GM12878 (cell line): ENCODE measurements at regions not wholly inside any gene's neighbourhood (a gene's known extent, or its start where the extent isn't known, plus 50 kb on each side); places are given as distances from the start of the nearest gene placed in this dataset.
"Not testable (repeated sequence)": the region's sequence is repeated elsewhere in the genome, so short reads cannot be mapped to it uniquely, and the experiment has no call there.

Source experiments
- ATAC-seq: fragments of 200-7000 bp; cut with Tn5 transposase; 3 replicates; pipeline ENCODE4 v1.9.1; 2020; ENCODE audit warnings: mild to moderate bottlenecking, moderate library complexity
- BruUV-seq: library from RNA; stranded (reverse); fragments of 400-500 nt; replicated peaks from 2 replicates; lab custom pipeline; 2021; lab: Mats Ljungman, UMichigan
- CTCF ChIA-PET: fragments of 300-600 bp; sonication (Branson Sonifier 250); formaldehyde crosslinking; extraction: SDS; loops from one replicate; lab custom pipeline; 2021; ENCODE audit warnings: inconsistent platforms; lab: Yijun Ruan, JAX
- POLR2A ChIA-PET: fragments of 350-600 bp; formaldehyde crosslinking; extraction: SDS; loops from one replicate; lab custom pipeline; 2021; ENCODE audit warnings: inconsistent platforms; lab: Charles Lee
- RAD21 ChIA-PET: fragments of 300-600 bp; sonication (Branson Sonifier 250); formaldehyde crosslinking; loops from one replicate; lab custom pipeline; 2023; ENCODE audit warnings: antibody characterized with exemption; ENCODE audit not compliant: unreplicated experiment; lab: Charles Lee
- SMC1A ChIA-PET: fragments of 300-600 bp; sonication (Branson Sonifier 250); formaldehyde crosslinking; loops from one replicate; lab custom pipeline; 2023; ENCODE audit not compliant: unreplicated experiment, uncharacterized antibody; lab: Charles Lee
- DNase-seq: peaks from one replicate; pipeline ENCODE4 v3.0.0-alpha.2; 2011; ENCODE audit warnings: low read depth, low spot score
- FAIRE-seq: peaks from 3 replicates; lab custom pipeline; 2011; peaks lifted over from hg19 to GRCh38; lab: Jason Lieb, UNC
- H2AFZ ChIP-seq: 2 replicates; pipeline ENCODE4 v1.6.0; 2011; ENCODE audit warnings: low read depth, low read length, control low read depth; ENCODE audit not compliant: control insufficient read depth
- H3K27ac ChIP-seq: 2 replicates; pipeline ENCODE4 v1.5.1; 2011; ENCODE audit warnings: control low read depth; ENCODE audit not compliant: control insufficient read depth, insufficient read depth
- H3K27me3 ChIP-seq, 2 experiments: replicated peaks in 1 of 2; 2 replicates each; pipeline versions ENCODE4 v1.6.0 to v1.6.1; 2011; ENCODE audit warnings: low read length in 1 of 2; ENCODE audit not compliant: control insufficient read depth in 2 of 2, insufficient read depth in 2 of 2
- H3K36me3 ChIP-seq, 2 experiments: 2 replicates each; pipeline ENCODE4 v1.5.1; 2011; ENCODE audit warnings: low read length in 1 of 2; ENCODE audit not compliant: control insufficient read depth in 2 of 2, insufficient read depth in 2 of 2
- H3K4me1 ChIP-seq: 2 replicates; pipeline ENCODE4 v1.6.1; 2011; ENCODE audit warnings: mild to moderate bottlenecking, low read length, moderate library complexity, mixed read lengths; ENCODE audit not compliant: control insufficient read depth, insufficient read depth
- H3K4me2 ChIP-seq: 2 replicates; pipeline ENCODE4 v1.6.0; 2011; ENCODE audit warnings: control low read depth; ENCODE audit not compliant: control insufficient read depth, insufficient read depth
- H3K4me3 ChIP-seq: fragments of 200-600 bp; sonication (generic); 2 replicates; pipeline ENCODE4 v1.5.1; 2016
- H3K79me2 ChIP-seq: 2 replicates; pipeline ENCODE4 v1.6.0; 2011; ENCODE audit warnings: low read length; ENCODE audit not compliant: control insufficient read depth, insufficient read depth
- H3K9ac ChIP-seq: 2 replicates; pipeline ENCODE4 v1.8.0; 2011; ENCODE audit warnings: low read length, control low read depth, mixed read lengths; ENCODE audit not compliant: control insufficient read depth, insufficient read depth
- H3K9me3 ChIP-seq: replicated peaks from 3 replicates; pipeline ENCODE4 v1.5.1; 2011; ENCODE audit warnings: mild to moderate bottlenecking, low read length; ENCODE audit not compliant: control insufficient read depth, insufficient read depth
- H4K20me1 ChIP-seq: 2 replicates; pipeline ENCODE4 v1.6.0; 2011; ENCODE audit not compliant: control insufficient read depth, insufficient read depth
- MTA2 ChIP-seq: fragments of 450-650 bp; IDR thresholded peaks from 2 replicates; pipeline ENCODE4 v1.6.1; 2016; ENCODE audit warnings: low read depth, mild to moderate bottlenecking, moderate library complexity
- MYB ChIP-seq: fragments of 150-350 bp; IDR thresholded peaks from 2 replicates; pipeline ENCODE4 v1.6.1; 2014; ENCODE audit warnings: mild to moderate bottlenecking, low read depth, low read length, borderline replicate concordance
- NFXL1 ChIP-seq: fragments of 450-650 bp; IDR thresholded peaks from 2 replicates; pipeline ENCODE4 v1.6.1; 2017; ENCODE audit warnings: antibody characterized with exemption, mild to moderate bottlenecking, borderline replicate concordance
- NFYB ChIP-seq: IDR thresholded peaks from 2 replicates; pipeline ENCODE4 v1.6.1; 2011; ENCODE audit warnings: low read depth, mild to moderate bottlenecking, low read length, improper control_type of control experiment, moderate library complexity; ENCODE audit not compliant: insufficient read depth
- TAF1 ChIP-seq: IDR thresholded peaks from 2 replicates; pipeline ENCODE4 v1.6.1; 2011; ENCODE audit warnings: mild to moderate bottlenecking, low read depth, low read length, borderline replicate concordance
- WGBS: methylation state at CpG from one replicate; pipeline ENCODE4 v1.1.6; 2016; ENCODE audit warnings: low lambda C conversion rate; ENCODE audit not compliant: insufficient replicate concordance, insufficient coverage; ENCODE audit errors: missing lambda C conversion rate; 5-methylcytosine and 5-hydroxymethylcytosine counted together
- in situ Hi-C: fragments of 300-500 bp; cut with MboI; formaldehyde crosslinking; loops from 9 replicates; pipeline ENCODE4 v1.14.3; 2018; ENCODE audit warnings: mixed read lengths
- intact Hi-C: fragments of 100-400 bp; cut with micrococcal nuclease; formaldehyde crosslinking; loops from one replicate; pipeline ENCODE4 v1.14.2; 2022; ENCODE audit not compliant: unreplicated experiment

- no peak for FAIRE-seq
- no TSS peak for BruUV-seq
- H3K9me3 ChIP-seq, result no peaks in the 10 kb centered on the region
- no peaks in the 10 kb centered on the region for H4K20me1 ChIP-seq
- H3K27ac ChIP-seq, result no peak overlapping the region
- SMC1A ChIA-PET, result interaction anchor here (0.9 to 2.4 kb wide), 2 partner anchors 22 to 126 kb away, joined by 3 to 6 read pairs; no protein-coding TSS in a partner anchor
- no peak overlapping the region for H3K9ac ChIP-seq
- H3K4me3 ChIP-seq, result no peak overlapping the region
- no peaks in the 10 kb centered on the region for H3K36me3 ChIP-seq
- no peaks in the 10 kb centered on the region for H3K79me2 ChIP-seq
- no peak for ATAC-seq
- intact Hi-C loops, result no loop called here
- in situ Hi-C loops, result no loop called here
- RAD21 ChIA-PET, result interaction anchor here (0.9 kb wide), 1 partner anchor 22 kb away, joined by 3 read pairs; no protein-coding TSS in a partner anchor
- no peak overlapping the region for H3K4me2 ChIP-seq
- CTCF ChIA-PET, result interaction anchor here (1.6 to 4.0 kb wide), 3 partner anchors 22 to 133 kb away, joined by 7 to 24 read pairs (median 8); no protein-coding TSS in a partner anchor
- WGBS, result 78% methylated on average over 5 of the region's 5 CpGs
- TF ChIP-seq TAF1 (no peak), NFXL1 (no peak), MYB (no peak), NFYB (no peak), MTA2 (no peak)
- no peaks in the 10 kb centered on the region for H3K27me3 ChIP-seq
- H3K4me1 ChIP-seq, result no peaks in the 10 kb centered on the region
- POLR2A ChIA-PET, result no interaction called here
- H2AFZ ChIP-seq, result no peak overlapping the region
- DNase-seq, result no peak
These were observed 57.1 kb upstream of the RALY start for GRCh38 chr20:33936656-33937055.

DNA sequence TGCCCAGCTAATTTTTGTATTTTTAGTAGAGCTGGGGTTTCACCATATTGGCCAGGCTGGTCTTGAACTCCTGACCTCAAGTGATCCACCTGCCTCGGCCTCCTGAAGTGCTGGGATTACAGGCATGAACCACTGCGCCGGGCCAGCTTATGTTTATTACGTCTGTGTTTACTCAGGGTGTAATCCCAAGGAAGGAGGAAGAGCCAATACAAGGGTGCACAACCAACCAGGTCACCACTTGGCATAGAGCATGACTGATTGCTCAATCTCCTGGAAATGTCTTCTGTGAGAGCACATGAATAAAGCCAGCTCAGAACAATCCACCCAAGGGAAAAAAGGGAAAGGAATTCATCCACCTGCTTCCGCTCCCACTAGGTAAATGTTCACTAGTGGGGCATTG is 54.7 kb upstream of the RALY start:
- H3K36me3 ChIP-seq, H3K79me2 ChIP-seq, H3K4me1 ChIP-seq, H3K27me3 ChIP-seq, H3K27ac ChIP-seq, BruUV-seq, H3K9me3 ChIP-seq, ATAC-seq, intact Hi-C loops, H3K4me3 ChIP-seq, H3K9ac ChIP-seq, H2AFZ ChIP-seq, FAIRE-seq, in situ Hi-C loops, DNase-seq, H3K4me2 ChIP-seq, POLR2A ChIA-PET, H4K20me1 ChIP-seq: not testable (repeated sequence)
- RAD21 ChIA-PET, result interaction anchor here (0.6 kb wide), 1 partner anchor 190 kb away, joined by 3 read pairs; no protein-coding TSS in a partner anchor
- SMC1A ChIA-PET, result interaction anchor here (1.8 kb wide), 1 partner anchor 129 kb away, joined by 3 read pairs; no protein-coding TSS in a partner anchor
- WGBS, result 80% methylated on average over 5 of the region's 5 CpGs
- CTCF ChIA-PET, result interaction anchor here (1.3 kb wide), 1 partner anchor 46 kb away, joined by 3 read pairs; no protein-coding TSS in a partner anchor
